Stomach (tissue), 4 donors: ENCODE measurements at regions not wholly inside any gene's neighbourhood (a gene's known extent, or its start where the extent isn't known, plus 50 kb on each side); places are given as distances from the start of the nearest gene placed in this dataset.

Experiments
- CTCF ChIP-seq, 7 experiments: fragments of 450-650 bp in 4 of 7; fragments of 200-600 bp in 3 of 7; sonication (generic) in 3 of 7; IDR thresholded peaks; one replicate each; pipeline ENCODE4 v1.5.1; 2016 to 2019; ENCODE audit warnings: antibody characterized with exemption in 7 of 7, control low read depth in 2 of 7, mild to moderate bottlenecking in 1 of 7
- EP300 ChIP-seq: sonication (generic); formaldehyde crosslinking; IDR thresholded peaks from one replicate; pipeline ENCODE4 v1.6.1; 2017; ENCODE audit warnings: antibody characterized with exemption
- POLR2A ChIP-seq, 4 donors: fragments of 450-650 bp; IDR thresholded peaks; one replicate each; pipeline ENCODE4 v1.6.1; 2016; ENCODE audit warnings: antibody characterized with exemption in 4 of 4, control low read depth in 2 of 4, mild to moderate bottlenecking in 1 of 4, moderate library complexity in 1 of 4

GRCh38 chr21:41632748-41633475 lies 125.0 kb upstream of the TMPRSS2 start:
- no peak for TF ChIP-seq CTCF (IDR thresholded peaks at IDR 0.05)
- TF ChIP-seq EP300: no peak
- TF ChIP-seq POLR2A (IDR thresholded peaks at IDR 0.05): no peak
